H1 (cell line): ENCODE measurements at regions not wholly inside any gene's neighbourhood (a gene's known extent, or its start where the extent isn't known, plus 50 kb on each side); places are given as distances from the start of the nearest gene placed in this dataset.

Experiments used
- CTCF ChIA-PET: fragments of 300-600 bp; sonication (Branson Sonifier 250); formaldehyde crosslinking; loops from one replicate; lab custom pipeline; 2021; ENCODE audit not compliant: partially characterized antibody; lab: Charles Lee
- POLR2A ChIA-PET: fragments of 300-600 bp; sonication (Branson Sonifier 250); formaldehyde crosslinking; loops from one replicate; lab custom pipeline; 2021; ENCODE audit warnings: inconsistent platforms; ENCODE audit not compliant: partially characterized antibody; lab: Charles Lee
- DNase-seq, 2 experiments: peaks; one replicate each; pipeline versions ENCODE4 v3.0.0 to v3.0.0-alpha.2; 2010 to 2022; ENCODE audit warnings: low spot score in 2 of 2, low read depth in 1 of 2, mixed read lengths in 1 of 2
- FAIRE-seq: peaks from 2 replicates; lab custom pipeline; 2011; peaks lifted over from hg19 to GRCh38; lab: Jason Lieb, UNC
- H2AFZ ChIP-seq: 2 replicates; pipeline ENCODE4 v1.8.1; 2012; ENCODE audit warnings: low read length, inconsistent platforms
- H2AK5ac ChIP-seq: 2 replicates; pipeline ENCODE4 v1.6.1; 2013; ENCODE audit warnings: low read depth, low read length
- H2BK120ac ChIP-seq: replicated peaks from 2 replicates; pipeline ENCODE3; 2013; ENCODE audit warnings: low read depth, low read length, inconsistent platforms
- H2BK12ac ChIP-seq: 2 replicates; pipeline ENCODE4 v1.6.1; 2013; ENCODE audit warnings: low read depth, low read length
- H2BK15ac ChIP-seq: 2 replicates; pipeline ENCODE4 v1.6.1; 2013; ENCODE audit warnings: low read length
- H2BK20ac ChIP-seq: 2 replicates; pipeline ENCODE4 v1.6.1; 2013; ENCODE audit warnings: low read length
- H2BK5ac ChIP-seq: 2 replicates; pipeline ENCODE4 v1.6.1; 2013; ENCODE audit warnings: low read depth, low read length
- H3K14ac ChIP-seq: 2 replicates; pipeline ENCODE4 v1.6.1; 2013; ENCODE audit warnings: inconsistent platforms; ENCODE audit not compliant: insufficient read length
- H3K18ac ChIP-seq: 2 replicates; pipeline ENCODE4 v1.6.1; 2013; ENCODE audit warnings: low read length; ENCODE audit errors: extremely low read depth
- H3K23ac ChIP-seq: 2 replicates; pipeline ENCODE4 v1.6.1; 2013; ENCODE audit warnings: inconsistent platforms; ENCODE audit not compliant: insufficient read length
- H3K23me2 ChIP-seq: 2 replicates; pipeline ENCODE4 v1.6.1; 2013; ENCODE audit warnings: low read depth, low read length
- H3K27ac ChIP-seq: 2 replicates; pipeline ENCODE4 v1.6.1; 2011; ENCODE audit warnings: low read depth, low read length, inconsistent platforms
- H3K27me3 ChIP-seq, 4 experiments: replicated peaks in 1 of 4; 1 replicate in 1 of 4; 2 replicates in 3 of 4; pipeline versions ENCODE4 v1.6.1 to v1.8.1; 2011 to 2013; ENCODE audit warnings: low read length in 3 of 4, mild to moderate bottlenecking in 3 of 4, inconsistent platforms in 2 of 4, mixed read lengths in 2 of 4, moderate library complexity in 1 of 4; ENCODE audit not compliant: control insufficient read depth in 3 of 4, insufficient read depth in 3 of 4; ENCODE audit errors: extremely low read depth in 1 of 4
- H3K36me3 ChIP-seq, 4 experiments: 2 replicates each; pipeline versions ENCODE4 v1.6.1 to v1.8.1; 2011 to 2013; ENCODE audit warnings: mild to moderate bottlenecking in 4 of 4, low read length in 3 of 4, moderate library complexity in 2 of 4, control low read depth in 1 of 4, inconsistent platforms in 1 of 4; ENCODE audit not compliant: insufficient read depth in 4 of 4, control insufficient read depth in 2 of 4
- H3K4ac ChIP-seq: replicated peaks from 2 replicates; pipeline ENCODE3; 2013; ENCODE audit warnings: low read length, low read depth, mixed read lengths, inconsistent platforms; ENCODE audit not compliant: insufficient read length
- H3K4me1 ChIP-seq, 4 experiments: replicated peaks in 1 of 4; 1 replicate in 1 of 4; 2 replicates in 3 of 4; pipeline versions ENCODE4 v1.6.1 to v1.8.1; 2011 to 2013; ENCODE audit warnings: low read length in 3 of 4, inconsistent platforms in 2 of 4, mixed read lengths in 1 of 4; ENCODE audit not compliant: insufficient read depth in 4 of 4, control insufficient read depth in 3 of 4
- H3K4me2 ChIP-seq, 2 experiments: 2 replicates each; pipeline versions ENCODE4 v1.6.1 to v1.8.1; 2011 to 2013; ENCODE audit warnings: low read depth in 2 of 2, low read length in 2 of 2, control low read depth in 1 of 2, inconsistent platforms in 1 of 2, mild to moderate bottlenecking in 1 of 2; ENCODE audit not compliant: insufficient read depth in 1 of 2
- H3K4me3 ChIP-seq, 4 experiments: fragments of 200-600, 300-600 bp in 1 of 4; sonication (generic), shearing (Covaris generic), sonication (Bioruptor Twin) in 1 of 4; 2 replicates each; pipeline versions ENCODE4 v1.5.1 to v1.8.1; 2011 to 2016; ENCODE audit warnings: low read length in 4 of 4, low read depth in 3 of 4, control low read depth in 2 of 4, inconsistent platforms in 2 of 4, mild to moderate bottlenecking in 2 of 4, mixed read lengths in 1 of 4, moderate library complexity in 1 of 4; ENCODE audit not compliant: insufficient read depth in 2 of 4; ENCODE audit errors: extremely low read depth in 1 of 4
- H3K56ac ChIP-seq: replicated peaks from 2 replicates; pipeline ENCODE3; 2013; ENCODE audit warnings: low read depth, mild to moderate bottlenecking, mixed read lengths, low read length, inconsistent platforms; ENCODE audit not compliant: insufficient read length
- H3K79me1 ChIP-seq: 2 replicates; pipeline ENCODE4 v1.6.1; 2013; ENCODE audit warnings: low read depth, low read length, control low read depth
- H3K79me2 ChIP-seq, 2 experiments: 2 replicates each; pipeline versions ENCODE4 v1.6.1 to v1.8.1; 2012 to 2013; ENCODE audit warnings: low read length in 2 of 2, mild to moderate bottlenecking in 2 of 2, inconsistent platforms in 1 of 2; ENCODE audit not compliant: insufficient read depth in 2 of 2, control insufficient read depth in 1 of 2
- H3K9ac ChIP-seq, 4 experiments: replicated peaks in 1 of 4; 1 replicate in 1 of 4; 2 replicates in 3 of 4; pipeline versions ENCODE4 v1.6.1 to v1.8.1; 2011 to 2013; ENCODE audit warnings: low read depth in 3 of 4, low read length in 3 of 4, control low read depth in 2 of 4, mild to moderate bottlenecking in 2 of 4, moderate library complexity in 2 of 4, inconsistent platforms in 1 of 4; ENCODE audit errors: extremely low read depth in 1 of 4
- H3K9me3 ChIP-seq, 2 experiments: 2 replicates each; pipeline versions ENCODE4 v1.6.1 to v1.8.1; 2012 to 2013; ENCODE audit warnings: mild to moderate bottlenecking in 2 of 2, moderate library complexity in 2 of 2, control low read depth in 1 of 2, inconsistent platforms in 1 of 2, low read depth in 1 of 2, low read length in 1 of 2, mixed read lengths in 1 of 2; ENCODE audit not compliant: insufficient read depth in 2 of 2
- H4K20me1 ChIP-seq, 2 experiments: replicated peaks in 1 of 2; 2 replicates each; pipeline versions ENCODE3 to v1.8.1; 2011 to 2013; ENCODE audit warnings: inconsistent platforms in 2 of 2, low read length in 2 of 2, mild to moderate bottlenecking in 1 of 2; ENCODE audit not compliant: insufficient read depth in 2 of 2, control insufficient read depth in 1 of 2
- H4K5ac ChIP-seq: 2 replicates; pipeline ENCODE4 v1.6.1; 2013; ENCODE audit warnings: low read length, low read depth, mixed read lengths, inconsistent platforms; ENCODE audit not compliant: insufficient read length
- H4K8ac ChIP-seq: 2 replicates; pipeline ENCODE4 v1.8.0; 2013; ENCODE audit warnings: mild to moderate bottlenecking, moderate library complexity, low read length, inconsistent platforms; ENCODE audit not compliant: insufficient read depth; ENCODE audit errors: extremely low read depth
- H4K91ac ChIP-seq: replicated peaks from 2 replicates; pipeline ENCODE3; 2013; ENCODE audit warnings: low read length, mixed read lengths, inconsistent platforms; ENCODE audit not compliant: insufficient read length
- BACH1 ChIP-seq: IDR thresholded peaks from 2 replicates; pipeline ENCODE4 v1.6.1; 2012; ENCODE audit warnings: low read length, improper control_type of control experiment
- BRCA1 ChIP-seq: IDR thresholded peaks from 2 replicates; pipeline ENCODE4 v1.6.1; 2012; ENCODE audit warnings: low read depth, low read length, improper control_type of control experiment
- CEBPB ChIP-seq: IDR thresholded peaks from 2 replicates; pipeline ENCODE4 v1.6.1; 2012; ENCODE audit warnings: low read depth, low read length
- RXRA ChIP-seq: IDR thresholded peaks from 2 replicates; pipeline ENCODE4 v1.6.1; 2011; ENCODE audit warnings: low read depth, mild to moderate bottlenecking, low read length, moderate library complexity; ENCODE audit not compliant: insufficient read depth
- SP4 ChIP-seq: IDR thresholded peaks from 2 replicates; pipeline ENCODE4 v1.6.1; 2012; ENCODE audit warnings: low read length, inconsistent platforms
- WGBS, 2 experiments: shearing (Covaris generic) in 1 of 2; methylation state at CpG; one replicate each; pipeline versions ENCODE4 v1.1.6 to v1.1.7; 2013 to 2015; ENCODE audit warnings: low lambda C conversion rate in 2 of 2, mixed read lengths in 2 of 2, inconsistent platforms in 1 of 2, low coverage in 1 of 2, missing lambda C conversion rate in 1 of 2; ENCODE audit not compliant: insufficient replicate concordance in 2 of 2, insufficient coverage in 1 of 2, insufficient read length in 1 of 2; ENCODE audit errors: extremely low coverage in 1 of 2, missing lambda C conversion rate in 1 of 2; 5-methylcytosine and 5-hydroxymethylcytosine counted together
- TF ChIP-seq, protein P1 (sequence below): IDR thresholded peaks from 2 replicates; pipeline ENCODE4 v1.6.1; 2012; ENCODE audit warnings: inconsistent platforms

DNA sequence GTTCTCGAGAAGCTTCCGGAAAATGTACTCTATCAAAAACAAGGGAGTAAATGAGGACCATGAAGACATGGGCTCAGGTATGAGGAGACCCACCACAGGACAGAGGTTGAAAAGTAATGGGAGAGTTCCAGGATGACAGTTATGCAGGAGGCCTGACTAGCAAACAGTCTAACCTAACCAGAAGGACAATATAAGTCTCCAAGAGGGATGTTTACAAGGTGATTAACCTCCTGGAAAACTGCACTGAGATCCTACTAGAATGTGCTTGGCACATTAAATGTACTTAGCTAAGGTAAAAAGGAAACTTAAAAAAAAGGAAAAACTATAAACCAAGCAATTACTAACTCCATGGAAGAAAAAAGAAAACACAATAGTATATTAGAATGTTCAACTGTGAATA lies 258.3 kb downstream of the KLF5 start:
- Histone ChIP-seq H3K9me3 (no peaks in the 10 kb centered on the region), H3K4me1 (no peaks in the 10 kb centered on the region), H2BK12ac (no peak overlapping the region), H4K20me1 (no peaks in the 10 kb centered on the region), H2AK5ac (no peak overlapping the region), H2BK20ac (no peak overlapping the region), H2BK5ac (no peak overlapping the region), H4K91ac (no peak overlapping the region), H2BK15ac (no peak overlapping the region), H3K9ac (no peak overlapping the region), H3K4me3 (no peak overlapping the region), H3K79me1 (no peaks in the 10 kb centered on the region), H3K4ac (no peak overlapping the region), H3K27ac (no peak overlapping the region), H3K36me3 (no peaks in the 10 kb centered on the region), H3K79me2 (no peaks in the 10 kb centered on the region), H4K8ac (no peak overlapping the region), H2AFZ (no peak overlapping the region), H3K14ac (no peak overlapping the region), H3K18ac (no peak overlapping the region), H3K27me3 (no peaks in the 10 kb centered on the region), H3K4me2 (no peak overlapping the region), H4K5ac (no peak overlapping the region), H3K56ac (no peak overlapping the region), H3K23ac (no peak overlapping the region), H2BK120ac (no peak overlapping the region), H3K23me2 (no peaks in the 10 kb centered on the region)
- no peak for FAIRE-seq
- ChIA-PET POLR2A (no interaction called here), CTCF (interaction anchor here (1.2 to 1.3 kb wide), 3 partner anchors 12 to 31 kb away, joined by 3 to 4 read pairs (median 4); no protein-coding TSS in a partner anchor)
- 97% methylated on average over 2 of the region's 2 CpGs; no CpG with 5 or more reads in 1 of the 2 experiments for WGBS, 2 experiments
- TF ChIP-seq BRCA1 (no peak), BACH1 (no peak), RXRA (no peak), CEBPB (no peak), SP4 (no peak)
- TF ChIP-seq, protein P1, sequence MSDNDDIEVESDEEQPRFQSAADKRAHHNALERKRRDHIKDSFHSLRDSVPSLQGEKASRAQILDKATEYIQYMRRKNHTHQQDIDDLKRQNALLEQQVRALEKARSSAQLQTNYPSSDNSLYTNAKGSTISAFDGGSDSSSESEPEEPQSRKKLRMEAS, result no peak
- no peak for DNase-seq
